HFFc6 (cell line): ENCODE measurements at regions not wholly inside any gene's neighbourhood (a gene's known extent, or its start where the extent isn't known, plus 50 kb on each side); places are given as distances from the start of the nearest gene placed in this dataset.

Experiments
- DNase-seq: peaks from one replicate; pipeline ENCODE4 v3.0.0-alpha.2; 2018
- H3K27ac Mint-ChIP-seq: 2 replicates; pipeline ENCODE4 v1.8.0; 2020; ENCODE audit warnings: mild to moderate bottlenecking, mixed read lengths
- H3K27me3 Mint-ChIP-seq: 2 replicates; pipeline ENCODE4 v1.8.0; 2021; ENCODE audit warnings: mild to moderate bottlenecking, moderate library complexity, mixed read lengths; ENCODE audit not compliant: insufficient read depth
- H3K36me3 Mint-ChIP-seq: 2 replicates; pipeline ENCODE4 v1.8.0; 2021; ENCODE audit warnings: low read depth, mixed read lengths
- H3K4me1 Mint-ChIP-seq: 2 replicates; pipeline ENCODE4 v1.8.0; 2020; ENCODE audit warnings: low read depth, mixed read lengths
- H3K4me3 Mint-ChIP-seq: 2 replicates; pipeline ENCODE4 v1.8.0; 2020; ENCODE audit warnings: mild to moderate bottlenecking, moderate library complexity, mixed read lengths
- H3K9me3 Mint-ChIP-seq: 2 replicates; pipeline ENCODE4 v1.8.0; 2020; ENCODE audit warnings: mild to moderate bottlenecking, mixed read lengths
- TF ChIP-seq, protein P1 (sequence below): fragments of 200-600 bp; sonication (generic); IDR thresholded peaks from 2 replicates; pipeline ENCODE4 v1.5.0; 2021; ENCODE audit warnings: antibody characterized with exemption, mild to moderate bottlenecking

- H3K4me1 Mint-ChIP-seq, result no peaks in the 10 kb centered on the region
- H3K9me3 Mint-ChIP-seq, result peaks cover 18% of the 10 kb centered on the region
- H3K27me3 Mint-ChIP-seq, result no peaks in the 10 kb centered on the region
- H3K36me3 Mint-ChIP-seq, result no peaks in the 10 kb centered on the region
- no peak overlapping the region for H3K27ac Mint-ChIP-seq
- H3K4me3 Mint-ChIP-seq, result no peak overlapping the region
- DNase-seq, result no peak
- TF ChIP-seq, protein P1, sequence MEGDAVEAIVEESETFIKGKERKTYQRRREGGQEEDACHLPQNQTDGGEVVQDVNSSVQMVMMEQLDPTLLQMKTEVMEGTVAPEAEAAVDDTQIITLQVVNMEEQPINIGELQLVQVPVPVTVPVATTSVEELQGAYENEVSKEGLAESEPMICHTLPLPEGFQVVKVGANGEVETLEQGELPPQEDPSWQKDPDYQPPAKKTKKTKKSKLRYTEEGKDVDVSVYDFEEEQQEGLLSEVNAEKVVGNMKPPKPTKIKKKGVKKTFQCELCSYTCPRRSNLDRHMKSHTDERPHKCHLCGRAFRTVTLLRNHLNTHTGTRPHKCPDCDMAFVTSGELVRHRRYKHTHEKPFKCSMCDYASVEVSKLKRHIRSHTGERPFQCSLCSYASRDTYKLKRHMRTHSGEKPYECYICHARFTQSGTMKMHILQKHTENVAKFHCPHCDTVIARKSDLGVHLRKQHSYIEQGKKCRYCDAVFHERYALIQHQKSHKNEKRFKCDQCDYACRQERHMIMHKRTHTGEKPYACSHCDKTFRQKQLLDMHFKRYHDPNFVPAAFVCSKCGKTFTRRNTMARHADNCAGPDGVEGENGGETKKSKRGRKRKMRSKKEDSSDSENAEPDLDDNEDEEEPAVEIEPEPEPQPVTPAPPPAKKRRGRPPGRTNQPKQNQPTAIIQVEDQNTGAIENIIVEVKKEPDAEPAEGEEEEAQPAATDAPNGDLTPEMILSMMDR, result no peak
These were observed 497.0 kb downstream of the EPHA7 start for GRCh38 chr6:92922216-92922806.

- Mint-ChIP-seq H3K27ac (no peak overlapping the region), H3K36me3 (no peaks in the 10 kb centered on the region), H3K27me3 (no peaks in the 10 kb centered on the region), H3K9me3 (peaks cover 30% of the 10 kb centered on the region), H3K4me3 (no peak overlapping the region), H3K4me1 (no peaks in the 10 kb centered on the region)
- no peak for DNase-seq
- TF ChIP-seq, protein P1, result no peak
These were observed 503.9 kb downstream of the EPHA7 start for GRCh38 chr6:92915466-92915865.

GRCh38 chr6:92911301-92911700 lies 508.1 kb downstream of the EPHA7 start:
- Mint-ChIP-seq H3K4me3 (no peak overlapping the region), H3K36me3 (no peaks in the 10 kb centered on the region), H3K27me3 (no peaks in the 10 kb centered on the region), H3K27ac (no peak overlapping the region), H3K4me1 (no peaks in the 10 kb centered on the region), H3K9me3 (peaks cover 23% of the 10 kb centered on the region)
- TF ChIP-seq, protein P1, result no peak
- no peak for DNase-seq

GRCh38 chr6:92910646-92911045 lies 508.7 kb downstream of the EPHA7 start:
- Mint-ChIP-seq H3K36me3 (no peaks in the 10 kb centered on the region), H3K27me3 (no peaks in the 10 kb centered on the region), H3K4me1 (no peaks in the 10 kb centered on the region), H3K4me3 (no peak overlapping the region), H3K27ac (no peak overlapping the region), H3K9me3 (peaks cover 24% of the 10 kb centered on the region)
- TF ChIP-seq, protein P1, result no peak
- no peak for DNase-seq

- Mint-ChIP-seq H3K4me3 (no peak overlapping the region), H3K27ac (no peak overlapping the region), H3K9me3 (peaks cover 18% of the 10 kb centered on the region)
These were observed 513.0 kb downstream of the EPHA7 start for GRCh38 chr6:92906385-92906784.

More at GRCh38 chr6:92906385-92906784, 513.0 kb downstream of the EPHA7 start:
- no peak for DNase-seq
- no peaks in the 10 kb centered on the region; the same call in 1 of the 2 replicates for H3K27me3 Mint-ChIP-seq
- TF ChIP-seq, protein P1, result no peak
- no peaks in the 10 kb centered on the region for H3K4me1 Mint-ChIP-seq
- H3K36me3 Mint-ChIP-seq, result no peaks in the 10 kb centered on the region
